Keratinocyte (primary cell): ENCODE measurements at regions not wholly inside any gene's neighbourhood (a gene's known extent, or its start where the extent isn't known, plus 50 kb on each side); places are given as distances from the start of the nearest gene placed in this dataset.

Source experiments
- CTCF ChIP-seq, 3 experiments: IDR thresholded peaks in 1 of 3; conservative IDR thresholded peaks in 1 of 3; optimal IDR thresholded peaks in 1 of 3; 2 replicates in 2 of 3; 3 replicates in 1 of 3; pipeline versions ENCODE3 to v1.5.1; 2011; ENCODE audit warnings: low read length in 3 of 3, mild to moderate bottlenecking in 3 of 3, moderate library complexity in 2 of 3, control low read depth in 1 of 3, inconsistent platforms in 1 of 3; ENCODE audit not compliant: insufficient read depth in 2 of 3; ENCODE audit errors: extremely low read depth in 1 of 3
- EZH2 ChIP-seq: IDR thresholded peaks from one replicate; pipeline ENCODE4 v1.6.1; 2012; ENCODE audit warnings: inconsistent platforms, mild to moderate bottlenecking, low read length, moderate library complexity

- TF ChIP-seq CTCF (optimal IDR thresholded peaks at IDR 0.05 in 1 of 3, IDR thresholded peaks at IDR 0.05 in 1 of 3, conservative IDR thresholded peaks at IDR 0.05 in 1 of 3; ENCODE audit: extremely low read depth in 1 of 3, insufficient read depth in 2 of 3, low read length in 3 of 3) (no peak), EZH2 (no peak)
Measured at GRCh38 chr12:58567189-58567588, 353.1 kb downstream of the LRIG3 start.
